ENCODE measurements at regions not wholly inside any gene's neighbourhood (a gene's known extent, or its start where the extent isn't known, plus 50 kb on each side); places are given as distances from the start of the nearest gene placed in this dataset.
"Not testable (repeated sequence)": the region's sequence is repeated elsewhere in the genome, so short reads cannot be mapped to it uniquely, and the experiment has no call there.

DNA sequence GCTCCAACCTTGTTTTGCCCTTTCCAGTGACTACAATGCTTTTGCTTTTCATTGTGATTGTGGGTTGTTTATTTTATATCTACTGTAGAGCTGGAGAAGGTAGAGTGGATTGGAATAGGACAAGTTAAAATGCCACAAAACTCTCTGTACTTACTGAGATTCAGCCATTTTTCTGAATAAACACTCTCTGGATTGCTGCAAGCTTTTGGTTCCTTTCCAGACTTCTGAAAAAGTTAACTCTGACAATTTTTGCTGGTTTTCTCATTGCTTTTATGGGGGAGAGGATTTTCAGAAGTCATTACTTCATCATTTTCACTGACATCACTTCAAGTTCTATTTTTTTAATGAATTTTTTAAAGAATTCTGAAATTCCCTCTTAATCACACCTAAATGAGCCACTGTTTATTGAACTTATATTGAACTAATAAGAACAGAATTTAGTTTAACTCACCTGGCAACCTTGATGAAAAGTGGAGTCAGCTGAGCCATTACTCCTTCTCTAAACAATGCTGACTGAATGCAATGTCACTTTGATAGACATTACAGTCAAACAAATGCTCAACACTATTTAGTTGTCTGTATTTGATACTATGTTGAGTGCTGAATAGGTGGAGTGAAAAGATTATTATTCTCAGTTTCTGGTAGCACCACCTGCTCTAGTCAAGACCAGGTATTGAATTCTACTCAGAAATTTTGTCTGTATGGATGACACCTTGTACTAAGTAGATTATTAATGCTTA is 303.5 kb downstream of the DLEU7 start:
- FAIRE-seq = no peak

DNA sequence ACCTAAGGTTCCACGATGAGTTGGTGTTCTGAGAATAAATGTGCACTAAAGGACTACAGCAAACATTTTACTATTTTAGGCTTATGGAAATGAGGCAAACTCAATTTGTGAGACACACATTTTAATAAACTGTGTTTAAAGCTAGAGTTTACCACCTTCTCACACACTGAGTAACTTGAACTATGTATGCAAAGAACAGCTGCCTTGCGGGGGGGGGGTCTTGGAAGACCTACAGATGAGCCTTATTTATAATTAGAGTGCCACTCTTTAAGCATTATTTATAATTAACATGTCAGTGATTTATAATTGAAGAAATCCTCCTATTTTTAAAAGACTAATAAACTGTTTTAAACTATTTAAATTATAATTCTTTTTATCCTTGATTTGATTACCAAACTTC is 300.4 kb downstream of the DLEU7 start:
- no peak for FAIRE-seq
- DNase-seq (ENCODE audit: insufficient read length, low spot score) = no peak

More for the DNA sequence above, 303.5 kb downstream of the DLEU7 start:
- no peak for DNase-seq (ENCODE audit: insufficient read length, low spot score)

DNA sequence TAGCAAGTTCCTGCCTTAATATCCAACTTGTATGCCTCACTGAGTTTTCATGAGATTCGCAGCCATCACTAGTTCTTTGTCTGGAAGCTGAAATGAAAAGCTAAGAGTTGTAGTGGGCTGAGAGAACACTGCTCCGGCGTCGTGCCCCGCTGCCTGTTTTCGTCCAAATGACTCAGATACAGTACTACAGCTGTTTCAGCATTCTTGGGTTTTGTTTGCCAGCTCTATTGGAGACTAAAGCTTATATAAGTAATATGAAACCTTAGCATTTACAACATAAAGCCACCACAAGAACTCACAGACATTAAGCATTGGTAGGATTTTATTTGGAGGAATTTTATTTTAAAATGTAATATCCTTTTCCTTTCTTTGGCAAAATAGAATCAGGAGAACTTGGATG is 299.7 kb downstream of the DLEU7 start:
- FAIRE-seq (no peak), DNase-seq (ENCODE audit: insufficient read length, low spot score) (no peak)

DNA sequence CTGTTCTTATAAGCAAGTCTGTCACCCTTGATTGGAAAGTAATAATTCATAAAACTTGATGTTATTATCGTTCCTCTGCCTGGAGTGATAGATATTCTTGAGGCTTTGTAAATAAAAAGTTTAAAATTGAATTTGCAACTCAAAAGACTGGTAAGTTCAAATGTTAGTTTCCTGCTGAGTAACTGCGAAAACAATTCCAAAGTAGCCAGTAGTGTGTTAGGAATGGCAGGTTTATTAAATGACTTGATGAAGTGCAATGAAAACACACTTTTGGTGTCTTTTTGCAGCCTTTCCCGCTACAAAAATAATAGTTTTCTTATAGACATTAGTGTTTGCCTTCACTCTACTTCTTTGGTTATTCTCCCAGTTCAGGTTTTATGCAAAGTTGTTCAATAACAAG is 299.3 kb downstream of the DLEU7 start:
- FAIRE-seq = no peak
- DNase-seq (ENCODE audit: insufficient read length, low spot score) = no peak

DNA sequence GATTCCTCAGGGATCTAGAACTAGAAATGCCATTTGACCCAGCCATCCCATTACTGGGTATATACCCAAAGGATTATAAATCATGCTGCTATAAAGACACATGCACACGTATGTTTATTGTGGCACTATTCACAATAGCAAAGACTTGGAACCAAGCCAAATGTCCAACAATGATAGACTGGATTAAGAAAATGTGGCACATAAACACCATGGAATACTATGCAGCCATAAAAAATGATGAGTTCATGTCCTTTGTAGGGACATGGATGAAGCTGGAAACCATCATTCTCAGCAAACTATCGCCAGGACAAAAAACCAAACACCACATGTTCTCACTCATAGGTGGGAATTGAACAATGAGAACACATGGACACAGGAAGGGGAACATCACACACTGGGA is 296.3 kb downstream of the DLEU7 start:
- DNase-seq (ENCODE audit: insufficient read length, low spot score); FAIRE-seq: not testable (repeated sequence)

DNA sequence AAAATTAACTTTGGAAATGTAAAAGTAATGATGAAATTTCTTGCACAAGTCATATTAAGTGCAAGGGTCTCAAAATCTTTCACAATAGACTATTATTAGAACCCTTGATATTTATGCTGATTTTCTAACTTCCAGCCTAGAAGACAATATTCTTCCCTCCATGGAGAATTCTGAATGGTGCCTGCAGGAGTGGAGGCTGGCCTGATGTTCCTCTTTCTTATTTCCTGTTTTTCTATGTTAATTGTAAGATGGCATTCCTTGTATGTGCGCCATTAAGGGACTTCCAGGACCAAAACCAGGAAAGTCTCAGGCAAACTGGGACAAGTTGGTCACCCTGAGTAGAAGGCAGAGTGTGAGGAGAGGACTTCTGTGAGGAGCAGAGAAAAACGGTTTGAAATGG is 294.9 kb downstream of the DLEU7 start:
- FAIRE-seq (no peak), DNase-seq (ENCODE audit: insufficient read length, low spot score) (no peak)

DNA sequence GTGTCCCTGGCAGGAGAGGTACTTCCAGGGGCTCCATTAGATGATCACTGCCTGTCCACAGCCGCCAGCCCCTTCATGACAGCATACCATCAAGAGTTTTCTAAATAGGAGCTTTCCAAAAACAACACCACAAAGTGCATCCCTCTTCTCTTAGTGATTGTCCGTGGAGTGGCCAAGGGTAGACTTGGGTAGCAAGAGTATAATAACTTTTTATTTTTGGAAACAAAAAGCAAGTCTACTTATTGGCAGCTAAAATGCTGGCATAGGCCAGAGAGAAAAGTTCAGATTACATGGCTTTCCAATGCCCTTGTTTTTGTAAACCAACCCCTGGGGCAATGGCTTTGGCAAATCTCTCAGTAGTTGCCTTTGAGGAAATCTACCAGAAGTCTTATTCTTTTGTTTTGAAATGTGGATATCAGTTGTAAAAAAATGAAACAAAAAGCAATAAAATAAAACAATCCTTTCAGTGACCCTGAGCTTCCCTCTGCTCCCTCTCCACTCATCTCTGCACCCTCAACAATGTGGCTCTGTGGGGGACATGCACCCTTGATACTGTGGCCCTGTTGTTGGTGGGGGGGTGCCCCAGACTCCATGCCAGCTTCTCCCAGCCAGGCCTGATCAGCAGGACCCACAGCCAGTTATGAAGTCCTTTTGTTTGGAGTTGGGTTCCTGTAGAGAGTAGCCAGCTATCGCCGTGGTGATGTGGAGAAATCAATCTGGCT is 294.1 kb downstream of the DLEU7 start:
- DNase-seq (ENCODE audit: insufficient read length, low spot score) (no peak), FAIRE-seq (no peak)

DNA sequence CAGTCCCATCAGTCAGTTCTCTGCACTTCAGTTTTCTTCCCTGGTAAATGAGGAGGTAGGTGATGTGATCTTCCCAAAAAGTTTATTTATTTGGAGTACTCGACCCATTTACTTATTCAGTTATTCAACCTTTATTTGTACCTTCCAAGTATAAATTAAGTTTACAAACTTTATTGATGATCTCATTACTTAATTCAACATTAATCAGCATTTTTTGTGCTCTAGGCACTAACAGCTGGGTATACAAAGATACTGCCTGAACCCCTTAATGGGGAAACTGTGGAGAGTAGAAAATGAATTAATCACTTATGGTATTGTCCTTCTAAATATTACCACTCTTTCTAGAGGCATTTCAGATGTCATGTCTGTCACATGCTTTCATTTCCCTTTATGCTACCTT is 293.3 kb downstream of the DLEU7 start:
- FAIRE-seq (no peak), DNase-seq (ENCODE audit: insufficient read length, low spot score) (no peak)

DNA sequence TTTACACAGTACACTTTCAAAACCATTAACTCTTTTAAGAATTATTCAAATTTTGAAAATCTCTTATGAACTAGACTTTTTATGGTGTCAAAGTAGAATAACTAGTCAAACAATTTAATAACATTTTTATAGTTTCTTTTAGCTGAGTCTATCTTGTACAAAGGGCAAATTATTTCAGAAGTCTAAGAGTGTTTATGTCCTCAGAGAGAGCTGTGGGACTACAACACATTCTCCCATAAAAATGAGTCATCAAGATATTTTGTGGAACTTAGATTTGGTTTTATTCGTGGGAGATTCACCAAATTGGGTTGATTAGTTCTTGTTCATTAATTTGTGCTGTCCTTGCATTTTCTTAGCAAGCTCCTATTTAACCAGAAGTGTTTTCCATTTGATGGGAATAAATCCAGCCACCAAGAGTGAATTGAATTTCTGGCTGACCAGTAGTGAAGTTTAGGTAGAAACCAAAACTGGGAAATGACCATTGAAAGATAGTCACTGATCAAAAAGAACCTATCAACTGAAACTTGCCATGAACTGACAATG is 291.0 kb downstream of the DLEU7 start:
- FAIRE-seq = no peak
- no peak for DNase-seq (ENCODE audit: insufficient read length, low spot score)

DNA sequence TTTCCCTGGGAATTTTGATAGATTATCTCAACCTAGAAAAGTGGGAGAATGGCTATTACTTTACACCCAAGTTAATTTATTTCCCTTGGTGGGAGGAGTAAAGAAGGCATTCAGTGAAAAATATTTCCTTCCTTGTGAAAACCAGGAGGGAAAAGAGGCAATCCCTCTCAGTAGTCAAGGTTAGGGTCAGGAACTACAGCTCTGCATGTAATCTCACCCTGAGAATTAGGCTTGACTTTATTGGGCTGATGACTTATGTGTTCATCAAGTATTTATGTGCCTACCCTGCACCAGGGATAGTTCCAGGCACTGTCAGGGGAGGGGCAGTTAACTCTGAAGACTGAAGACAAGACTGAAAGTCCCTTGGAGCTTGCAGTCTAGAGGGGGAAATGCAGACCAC is 281.8 kb downstream of the DLEU7 start:
- DNase-seq (ENCODE audit: insufficient read length, low spot score) (no peak), FAIRE-seq (no peak)

DNA sequence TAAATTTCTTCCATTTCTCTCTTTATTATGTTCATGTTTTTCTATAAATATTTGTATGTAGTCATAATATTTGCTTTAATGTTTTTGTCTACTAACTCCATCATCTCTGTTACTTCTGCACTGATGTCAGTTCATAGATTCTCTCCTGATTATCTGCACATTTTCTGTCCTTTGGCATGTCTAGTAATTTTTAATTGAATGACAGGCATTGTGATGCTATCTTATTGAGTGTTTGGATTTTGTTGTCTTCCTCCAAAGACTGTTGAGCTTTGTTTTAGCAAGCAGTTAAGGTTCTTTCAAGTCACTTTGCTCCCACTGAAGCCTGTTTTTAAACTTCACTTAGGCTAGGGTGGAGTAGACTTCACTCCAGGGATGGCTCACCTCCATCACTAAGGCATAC is 276.8 kb downstream of the DLEU7 start:
- DNase-seq (ENCODE audit: insufficient read length, low spot score) = no peak
- FAIRE-seq = no peak

DNA sequence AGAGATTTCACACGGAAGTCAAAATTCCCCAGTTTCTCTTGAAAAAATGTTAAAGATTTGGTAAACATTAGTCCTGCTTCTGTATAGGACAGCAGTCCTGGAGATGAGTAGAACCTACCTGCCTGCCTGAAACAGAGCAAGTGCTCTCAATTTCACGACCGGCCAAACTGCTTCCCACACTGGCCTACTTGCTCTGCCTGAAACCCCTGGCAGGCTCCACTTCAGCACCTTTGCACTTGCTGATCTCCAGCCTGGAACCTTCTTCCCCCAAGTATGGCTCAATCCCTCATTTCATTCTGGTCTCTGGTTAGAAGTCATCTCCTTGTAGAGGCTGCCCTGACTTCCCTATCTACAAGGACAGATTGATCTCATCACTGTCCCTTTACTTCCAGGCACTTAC is 271.4 kb downstream of the DLEU7 start:
- no peak for DNase-seq (ENCODE audit: insufficient read length, low spot score)
- FAIRE-seq = no peak

DNA sequence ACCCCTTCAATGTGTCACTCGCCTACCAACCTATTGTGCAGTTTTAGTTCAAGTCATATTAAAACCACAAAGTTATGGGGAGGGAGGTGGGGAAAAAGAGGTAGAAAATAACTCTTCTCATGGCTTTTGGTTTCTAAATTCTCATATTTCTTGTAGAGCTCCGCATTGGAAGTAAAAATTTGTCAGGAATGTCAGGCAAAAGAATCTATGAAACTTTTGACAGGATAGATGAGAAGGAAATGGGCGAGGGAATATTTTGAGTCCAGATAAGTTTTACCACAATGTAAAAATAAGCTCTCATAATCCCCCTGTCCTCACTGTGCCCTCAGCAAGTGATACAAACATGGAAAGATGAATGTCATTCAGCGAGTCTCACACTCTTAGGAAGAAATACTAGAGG is 270.4 kb downstream of the DLEU7 start:
- FAIRE-seq (no peak), DNase-seq (ENCODE audit: insufficient read length, low spot score) (no peak)

DNA sequence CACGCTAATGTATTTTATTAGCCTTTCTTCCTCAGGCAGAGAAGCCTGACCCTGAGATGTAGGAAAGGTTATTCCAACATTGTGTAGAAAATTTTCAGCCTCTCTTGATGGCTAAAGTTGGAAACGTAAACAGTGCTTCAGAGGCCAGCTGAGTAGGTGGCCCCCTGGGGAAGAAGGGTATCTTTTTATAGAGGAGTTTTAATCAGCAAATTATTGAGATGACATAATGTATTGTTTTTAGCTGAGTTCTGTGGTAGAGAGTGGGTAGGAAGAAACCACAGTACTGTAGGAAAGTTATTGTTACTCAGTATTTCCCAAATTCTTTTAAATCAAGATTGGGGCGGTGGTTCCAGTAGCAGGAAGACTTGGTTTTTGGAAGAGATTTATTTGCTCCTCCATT is 268.8 kb downstream of the DLEU7 start:
- FAIRE-seq (no peak), DNase-seq (ENCODE audit: insufficient read length, low spot score) (no peak)

DNA sequence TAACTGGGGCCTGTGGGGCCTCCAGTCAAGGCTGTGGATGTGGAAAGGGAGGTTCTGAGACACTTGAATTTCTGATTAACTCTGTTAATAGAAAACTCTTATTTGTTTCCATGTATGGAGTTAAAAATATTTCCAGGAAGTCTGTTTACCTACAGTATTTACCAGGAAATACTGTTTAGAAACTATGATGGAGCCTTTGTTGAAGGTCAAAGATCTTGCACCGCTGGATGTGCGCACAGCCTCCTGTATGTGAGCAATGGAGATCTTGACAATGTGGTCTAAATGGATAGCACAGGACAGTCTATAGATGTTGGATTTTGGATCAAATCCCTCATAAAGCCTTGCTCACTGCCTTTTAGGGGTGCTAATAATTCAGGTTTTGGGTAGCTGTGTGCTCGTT is 268.4 kb downstream of the DLEU7 start:
- DNase-seq (ENCODE audit: insufficient read length, low spot score) = no peak

DNA sequence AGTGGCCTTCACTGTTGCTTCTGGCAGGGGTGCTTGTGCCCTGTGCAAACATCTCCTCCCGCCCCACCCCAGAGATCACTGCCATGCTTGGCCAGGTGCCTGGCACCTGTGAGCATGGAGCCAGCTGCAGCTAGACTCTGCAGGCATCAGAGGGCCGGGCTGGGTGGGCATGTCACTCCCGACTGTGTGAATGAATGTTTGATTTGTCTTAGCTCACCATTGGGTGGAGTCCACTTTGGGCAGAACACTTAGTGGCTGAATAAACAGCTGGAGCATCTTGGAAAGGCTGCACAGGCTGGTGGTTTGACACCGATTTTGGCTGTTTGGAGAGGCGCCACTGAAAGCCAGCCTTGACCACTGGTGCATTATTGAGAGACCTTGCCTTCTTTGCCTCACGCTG is 267.3 kb downstream of the DLEU7 start:
- FAIRE-seq (no peak), DNase-seq (ENCODE audit: insufficient read length, low spot score) (no peak)

More for the DNA sequence above, 268.4 kb downstream of the DLEU7 start:
- no peak for FAIRE-seq

DNA sequence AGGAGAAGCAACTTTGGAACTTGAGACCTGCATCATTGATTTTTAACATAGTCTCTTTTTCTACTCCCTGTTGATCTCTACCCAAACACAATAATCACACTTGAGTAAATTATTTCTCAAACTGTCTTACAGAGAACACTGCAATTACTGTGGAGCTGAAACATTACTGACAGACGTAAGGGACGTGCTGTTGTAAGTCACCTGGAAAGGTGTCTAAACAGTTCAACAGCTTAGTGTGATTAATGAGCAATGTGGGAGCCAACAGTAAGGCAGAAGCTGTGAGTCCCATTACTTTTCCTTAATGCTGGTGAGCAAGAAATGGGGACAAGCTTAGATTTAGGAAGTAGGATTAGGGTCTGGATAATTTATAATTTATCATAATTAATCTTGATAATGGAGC is 265.7 kb downstream of the DLEU7 start:
- DNase-seq (ENCODE audit: insufficient read length, low spot score) (no peak), FAIRE-seq (no peak)

DNA sequence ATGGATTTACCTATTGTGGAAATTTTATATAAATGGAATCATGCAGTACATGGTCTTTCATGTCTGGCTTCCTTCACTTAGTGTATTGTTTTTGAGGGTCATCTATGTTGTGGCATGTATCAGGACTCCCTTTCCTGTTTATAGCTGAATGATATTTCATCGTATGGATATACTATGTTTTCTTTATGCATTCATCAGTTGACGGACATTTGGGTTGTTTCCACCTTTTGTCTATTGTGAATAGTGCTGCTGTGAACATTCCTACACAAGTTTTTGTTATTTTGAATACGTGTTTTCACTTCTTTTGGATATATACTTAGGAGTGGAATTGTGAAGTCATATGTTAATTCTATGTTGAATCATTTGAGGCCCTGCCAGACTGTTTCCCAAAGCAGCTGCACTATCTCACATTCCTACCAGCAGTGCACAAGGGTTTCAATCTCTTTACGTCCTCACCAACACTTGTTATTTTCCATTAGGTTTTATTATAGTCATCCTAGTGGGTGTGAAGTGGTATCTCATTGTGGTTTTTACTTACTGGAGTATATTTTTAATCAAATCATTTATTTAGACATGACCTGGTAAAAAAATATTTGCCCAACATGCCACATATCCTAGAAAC is 262.7 kb downstream of the DLEU7 start:
- DNase-seq (ENCODE audit: insufficient read length, low spot score) (no peak), FAIRE-seq (no peak)

DNA sequence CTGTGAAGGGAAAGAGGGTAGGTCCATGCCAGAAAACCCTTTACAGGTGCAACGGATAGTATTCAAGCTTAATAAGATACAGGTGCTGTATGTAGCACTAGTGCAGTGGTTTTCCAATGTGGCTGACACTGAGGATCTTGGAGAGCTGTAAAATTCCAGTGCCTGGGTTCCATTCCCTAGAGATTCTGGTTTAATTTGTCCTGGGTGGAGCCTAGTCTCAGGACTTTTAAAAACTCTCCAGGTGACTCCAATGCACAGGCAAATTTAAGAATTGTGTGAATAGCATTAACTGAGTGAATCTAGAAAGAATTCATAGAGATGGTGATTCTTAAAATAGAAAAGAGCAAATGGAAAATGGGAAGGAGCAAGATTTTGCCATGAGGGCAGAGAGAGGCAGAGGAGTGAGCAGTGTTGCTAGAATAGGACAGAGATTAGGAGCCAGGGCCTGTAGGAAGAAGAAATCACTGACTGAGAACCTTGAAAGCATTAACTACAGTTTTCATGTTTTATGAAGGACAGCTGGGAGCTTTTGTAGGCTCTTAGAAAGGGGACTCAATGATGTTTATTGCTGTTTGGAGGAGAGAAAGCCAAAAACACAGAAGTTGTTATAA is 261.8 kb downstream of the DLEU7 start:
- no peak for DNase-seq (ENCODE audit: insufficient read length, low spot score)
- FAIRE-seq = no peak

DNA sequence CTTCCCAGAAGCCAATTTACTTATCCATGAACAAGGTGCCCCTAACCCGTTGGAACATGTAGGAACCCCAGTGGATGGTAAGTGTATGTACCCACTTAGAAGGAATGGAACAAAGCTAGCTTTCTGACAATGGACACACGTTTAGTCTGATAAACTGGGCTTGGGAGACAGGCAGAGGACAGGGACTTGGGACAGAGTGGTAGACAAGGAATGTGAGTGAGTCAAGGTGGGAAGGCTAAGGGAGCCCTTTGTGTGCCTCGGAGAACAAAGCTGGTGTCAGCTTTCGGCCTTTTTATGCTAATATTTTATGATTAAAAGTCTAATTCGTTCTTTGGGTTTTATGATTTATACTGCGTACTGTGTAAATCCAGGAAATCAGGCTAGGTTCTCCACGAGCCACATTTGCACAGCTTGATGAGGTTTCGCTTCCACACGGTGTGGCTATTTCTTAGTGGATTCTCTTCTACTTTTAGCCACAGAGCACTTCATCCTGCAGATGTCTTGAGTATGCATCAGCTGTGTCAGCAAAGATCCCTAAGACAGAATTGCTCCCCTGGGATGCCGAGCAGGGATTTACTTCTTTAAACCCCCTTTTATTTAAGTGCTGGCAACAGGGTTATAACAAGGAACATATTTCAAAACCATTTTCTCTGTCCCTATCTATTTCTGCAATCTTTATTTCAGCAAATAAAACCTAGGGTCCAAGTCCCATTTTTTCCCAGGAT is 258.5 kb downstream of the DLEU7 start:
- no peak for FAIRE-seq

More for the DNA sequence above, 258.5 kb downstream of the DLEU7 start:
- DNase-seq (ENCODE audit: insufficient read length, low spot score) = no peak
